Fibroblast of gingiva (primary cell): ENCODE measurements at regions not wholly inside any gene's neighbourhood (a gene's known extent, or its start where the extent isn't known, plus 50 kb on each side); places are given as distances from the start of the nearest gene placed in this dataset.

Experiments used
- DNase-seq: peaks from one replicate; pipeline ENCODE4 v3.0.0-alpha.2; 2011; ENCODE audit warnings: low read depth

GRCh38 chr15:93870583-93870982, 360.8 kb upstream of the MCTP2 start:
- DNase-seq = no peak

- DNase-seq = no peak
Measured at GRCh38 chr15:93866948-93867347, 364.4 kb upstream of the MCTP2 start.

GRCh38 chr15:93866476-93866875, 364.9 kb upstream of the MCTP2 start:
- DNase-seq = no peak

- no peak for DNase-seq
Measured at GRCh38 chr15:93865586-93865985, 365.8 kb upstream of the MCTP2 start.

GRCh38 chr15:93862791-93863190, 368.6 kb upstream of the MCTP2 start:
- DNase-seq = no peak

- no peak for DNase-seq
Measured at GRCh38 chr15:93861956-93862741, 369.2 kb upstream of the MCTP2 start.

- no peak for DNase-seq
Measured at GRCh38 chr15:93861413-93861812, 369.9 kb upstream of the MCTP2 start.

GRCh38 chr15:93860701-93861100, 370.7 kb upstream of the MCTP2 start:
- no peak for DNase-seq

GRCh38 chr15:93859176-93859575, 372.2 kb upstream of the MCTP2 start:
- no peak for DNase-seq

- no peak for DNase-seq
Measured at GRCh38 chr15:93855181-93855826, 376.1 kb upstream of the MCTP2 start.

GRCh38 chr15:93854088-93854487, 377.3 kb upstream of the MCTP2 start:
- DNase-seq = no peak

- DNase-seq = no peak
Measured at GRCh38 chr15:93852761-93853160, 378.6 kb upstream of the MCTP2 start.

GRCh38 chr15:93848490-93848889, 382.9 kb upstream of the MCTP2 start:
- DNase-seq = no peak

- DNase-seq = no peak
Measured at GRCh38 chr15:93848076-93848475, 383.3 kb upstream of the MCTP2 start.

GRCh38 chr15:93846148-93846547, 385.2 kb upstream of the MCTP2 start:
- DNase-seq = no peak

- no peak for DNase-seq
Measured at GRCh38 chr15:93837450-93837849, 393.9 kb upstream of the MCTP2 start.

- DNase-seq = no peak
Measured at GRCh38 chr15:93835344-93835743, 396.0 kb upstream of the MCTP2 start.

GRCh38 chr15:93831641-93832040, 399.7 kb upstream of the MCTP2 start:
- no peak for DNase-seq

- no peak for DNase-seq
Measured at GRCh38 chr15:93830221-93831080, 400.9 kb upstream of the MCTP2 start.

- DNase-seq = no peak
Measured at GRCh38 chr15:93829115-93829870, 402.1 kb upstream of the MCTP2 start.

GRCh38 chr15:93826790-93827189, 404.6 kb upstream of the MCTP2 start:
- DNase-seq = no peak

GRCh38 chr15:93826293-93826692, 405.1 kb upstream of the MCTP2 start:
- no peak for DNase-seq
